Brain microvascular endothelial cell (primary cell): ENCODE measurements at regions not wholly inside any gene's neighbourhood (a gene's known extent, or its start where the extent isn't known, plus 50 kb on each side); places are given as distances from the start of the nearest gene placed in this dataset.

ENCODE experiments used
- DNase-seq: peaks from one replicate; pipeline ENCODE4 v3.0.0-alpha.2; 2020
- H3K27ac ChIP-seq: fragments of 250-450 bp; sonication (Bioruptor Pico); 2 replicates; pipeline ENCODE4 v1.5.1; 2020; ENCODE audit warnings: mild to moderate bottlenecking, moderate library complexity
- H3K27me3 ChIP-seq: fragments of 250-450 bp; sonication (Bioruptor Pico); replicated peaks from 2 replicates; pipeline ENCODE4 v1.5.1; 2020; ENCODE audit warnings: mild to moderate bottlenecking
- H3K36me3 ChIP-seq: fragments of 250-450 bp; sonication (Bioruptor Pico); replicated peaks from 2 replicates; pipeline ENCODE4 v1.5.1; 2020; ENCODE audit warnings: mild to moderate bottlenecking
- H3K4me3 ChIP-seq: 2 replicates; pipeline ENCODE4 v1.5.1; 2011; ENCODE audit warnings: low read depth, mild to moderate bottlenecking, control low read depth, low read length, moderate library complexity
- CTCF ChIP-seq: IDR thresholded peaks from 2 replicates; pipeline ENCODE4 v1.5.1; 2011; ENCODE audit warnings: low read depth, mild to moderate bottlenecking, moderate library complexity, low read length, control low read depth, inconsistent platforms; ENCODE audit errors: missing control alignments
- in situ Hi-C: cut with HindIII; loops from 2 replicates; pipeline ENCODE4 v1.10.0; 2017; ENCODE audit warnings: low sequenced_read_pairs, low pct_ligation_motif_present

GRCh38 chr11:32039149-32039548, 51.7 kb upstream of the RCN1 start:
- H3K27ac ChIP-seq, result no peak overlapping the region
- DNase-seq, result no peak
- in situ Hi-C loops, result no loop called here
- H3K36me3 ChIP-seq, result no peaks in the 10 kb centered on the region
- no peaks in the 10 kb centered on the region for H3K27me3 ChIP-seq
- TF ChIP-seq CTCF, result no peak
- H3K4me3 ChIP-seq, result no peak overlapping the region

GRCh38 chr11:32034680-32035079, 56.2 kb upstream of the RCN1 start:
- Histone ChIP-seq H3K27me3 (no peaks in the 10 kb centered on the region), H3K36me3 (no peaks in the 10 kb centered on the region), H3K4me3 (no peak overlapping the region), H3K27ac (peak overlapping the region; percentile 98)
- DNase-seq, result peak; percentile 6
- no peak for TF ChIP-seq CTCF
- in situ Hi-C loops, result no loop called here

- peak overlapping the region; percentile 98 for H3K27ac ChIP-seq
- in situ Hi-C loops, result no loop called here
- no peak overlapping the region for H3K4me3 ChIP-seq
- TF ChIP-seq CTCF, result no peak
- no peaks in the 10 kb centered on the region for H3K27me3 ChIP-seq
- peak; percentile 99 for DNase-seq
- no peaks in the 10 kb centered on the region for H3K36me3 ChIP-seq
These were observed 56.7 kb upstream of the RCN1 start for GRCh38 chr11:32034149-32034548.

GRCh38 chr11:32033491-32033890, 57.4 kb upstream of the RCN1 start:
- H3K4me3 ChIP-seq, result no peak overlapping the region
- H3K36me3 ChIP-seq, result no peaks in the 10 kb centered on the region
- TF ChIP-seq CTCF, result no peak
- no peak for DNase-seq
- H3K27me3 ChIP-seq, result no peaks in the 10 kb centered on the region
- in situ Hi-C loops, result no loop called here
- H3K27ac ChIP-seq, result peak overlapping the region; percentile 98

GRCh38 chr11:32033067-32033466, 57.8 kb upstream of the RCN1 start:
- Histone ChIP-seq H3K27me3 (no peaks in the 10 kb centered on the region), H3K4me3 (no peak overlapping the region), H3K27ac (peak overlapping the region; percentile 98), H3K36me3 (no peaks in the 10 kb centered on the region)
- no peak for TF ChIP-seq CTCF
- no peak for DNase-seq
- in situ Hi-C loops, result no loop called here

- DNase-seq, result no peak
- Histone ChIP-seq H3K27me3 (no peaks in the 10 kb centered on the region), H3K36me3 (no peaks in the 10 kb centered on the region), H3K27ac (no peak overlapping the region), H3K4me3 (no peak overlapping the region)
- no peak for TF ChIP-seq CTCF
- in situ Hi-C loops, result no loop called here
These were observed 58.4 kb upstream of the RCN1 start for GRCh38 chr11:32032478-32032877.
